T47D (cell line): ENCODE measurements at regions not wholly inside any gene's neighbourhood (a gene's known extent, or its start where the extent isn't known, plus 50 kb on each side); places are given as distances from the start of the nearest gene placed in this dataset.

Experiments used
- DNase-seq, 2 experiments: peaks; one replicate each; pipeline versions ENCODE4 v3.0.0 to v3.0.0-alpha.2; 2011 to 2012; ENCODE audit warnings: low read depth in 1 of 2, low spot score in 1 of 2
- JUND ChIP-seq: IDR thresholded peaks from 2 replicates; pipeline ENCODE4 v1.6.1; 2012; ENCODE audit warnings: low read depth
- in situ Hi-C: cut with HindIII; loops from 2 replicates; pipeline ENCODE4 v1.10.0; 2016; ENCODE audit warnings: low sequenced_read_pairs, low pct_unique_long_range_greater_than_20kb

DNA sequence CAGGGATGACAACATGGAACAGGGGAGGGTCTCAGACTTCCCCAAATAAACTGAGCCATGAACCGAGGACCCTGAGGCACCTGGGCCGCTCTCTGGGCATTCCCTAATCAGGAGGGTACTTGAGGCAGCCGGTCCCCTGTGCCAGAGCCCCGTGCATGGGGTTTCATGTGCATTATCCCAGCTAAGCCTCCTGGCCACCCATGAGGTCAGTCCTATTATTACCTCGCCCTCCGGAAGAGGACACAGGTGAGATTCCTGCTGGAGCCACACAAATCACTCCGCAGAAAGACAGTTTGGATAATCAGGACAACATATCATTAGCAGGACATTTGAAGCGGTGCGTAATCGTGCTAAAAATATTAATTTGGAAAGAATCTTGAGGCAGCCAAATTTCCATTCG is 274.0 kb downstream of the PARN start:
- no peak for TF ChIP-seq JUND
- DNase-seq, result no peak
- in situ Hi-C loops, result no loop called here

DNA sequence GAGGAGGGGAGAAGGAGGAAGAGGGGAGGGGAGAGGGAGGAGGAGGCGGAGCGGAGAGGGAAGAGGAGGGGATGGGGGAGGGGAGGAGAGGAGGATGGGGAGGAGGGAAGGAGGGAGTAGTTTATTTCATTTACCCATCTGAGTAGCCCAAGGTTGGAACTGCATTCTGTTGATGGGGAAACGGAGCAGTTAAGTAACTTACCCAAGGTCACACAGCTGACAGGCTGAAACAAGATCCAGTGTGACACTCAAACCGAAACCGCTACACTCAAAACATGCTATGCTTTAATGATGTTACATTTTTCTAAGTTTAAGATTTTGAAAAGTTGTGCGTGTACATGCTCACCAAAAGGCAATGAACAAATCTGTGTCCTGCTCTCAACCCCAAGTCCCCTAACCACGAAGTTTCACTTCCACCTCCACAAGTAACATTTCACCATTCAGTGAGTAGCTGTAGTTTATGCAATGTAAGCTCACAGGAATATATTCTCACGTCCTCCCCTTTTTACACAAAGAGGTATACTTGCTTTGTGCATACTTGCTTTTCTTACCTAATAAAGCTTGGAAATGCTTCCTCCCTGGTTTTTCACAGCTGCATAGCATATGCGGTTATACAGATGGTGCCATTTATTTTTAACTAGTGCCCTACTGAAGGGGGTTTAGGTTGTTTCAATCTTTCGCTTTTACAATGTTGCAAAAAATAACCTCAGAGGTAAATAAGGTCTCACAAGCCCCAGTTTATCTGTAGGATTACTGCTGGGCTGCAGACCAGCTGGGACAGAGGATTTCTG is 275.3 kb downstream of the PARN start:
- peak in 1 of 2 experiments; percentile 70 for DNase-seq
- TF ChIP-seq JUND, result no peak
- in situ Hi-C loops, result no loop called here

DNA sequence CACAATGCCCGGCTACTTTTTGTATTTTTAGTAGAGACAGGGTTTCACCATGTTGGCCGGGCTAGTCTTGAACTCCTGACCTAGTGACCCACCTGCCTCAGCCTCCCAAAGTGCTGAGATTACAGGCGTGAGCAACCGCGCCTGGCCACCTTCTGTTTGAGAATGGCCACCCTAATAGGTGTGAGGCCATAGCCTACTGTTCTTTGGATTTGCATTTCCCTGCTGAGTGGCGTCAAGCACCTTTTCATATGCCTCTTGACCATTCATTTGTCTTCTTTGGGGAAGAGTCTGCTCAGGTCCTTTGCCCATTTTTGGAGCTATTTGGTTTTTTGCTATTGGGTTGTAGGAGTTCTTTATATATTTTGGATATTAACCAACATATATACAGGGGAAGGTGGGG is 276.7 kb downstream of the PARN start:
- in situ Hi-C loops, result no loop called here
- TF ChIP-seq JUND, result no peak

DNA sequence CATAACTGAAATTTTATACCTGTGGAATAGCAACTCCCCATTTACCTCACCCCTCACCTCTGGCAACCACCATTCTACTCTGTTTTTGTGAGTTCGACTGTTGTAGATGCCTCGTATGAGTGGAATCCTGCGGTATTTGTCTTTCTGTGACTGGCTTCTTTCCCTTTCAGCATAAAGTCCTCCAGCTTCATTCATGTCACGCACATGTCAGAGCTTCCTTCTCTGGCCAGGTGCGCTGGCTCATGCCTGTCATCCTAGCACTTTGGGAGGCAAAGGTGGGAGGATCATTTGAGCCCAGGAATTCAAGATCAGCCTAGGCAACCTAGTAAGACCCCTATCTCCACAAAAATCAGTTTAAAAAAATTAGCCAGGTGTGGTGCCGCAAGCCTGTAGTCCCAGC is 278.4 kb downstream of the PARN start:
- TF ChIP-seq JUND, result no peak
- in situ Hi-C loops, result no loop called here
- DNase-seq, result no peak

More for the DNA sequence above, 276.7 kb downstream of the PARN start:
- no peak for DNase-seq

DNA sequence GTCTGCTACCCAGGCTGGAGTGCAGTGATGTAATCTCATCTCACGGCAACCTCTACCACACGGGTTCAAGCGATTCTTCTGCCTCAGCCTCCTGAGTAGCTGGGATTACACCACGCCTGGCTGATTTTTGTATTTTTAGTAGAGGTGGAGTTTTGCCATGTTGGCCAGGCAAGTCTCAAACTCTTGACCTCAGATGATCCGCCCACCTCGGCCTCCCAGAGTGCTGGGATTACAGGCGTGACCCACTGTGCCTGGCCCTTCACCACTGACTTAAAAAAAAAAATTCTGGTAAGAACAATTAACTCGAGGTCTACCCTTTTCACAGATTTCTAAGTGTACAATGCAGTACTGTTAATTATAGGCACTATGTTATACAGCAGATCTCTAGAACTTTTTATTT is 279.4 kb downstream of the PARN start:
- no peak for TF ChIP-seq JUND
- in situ Hi-C loops, result no loop called here
- no peak for DNase-seq

DNA sequence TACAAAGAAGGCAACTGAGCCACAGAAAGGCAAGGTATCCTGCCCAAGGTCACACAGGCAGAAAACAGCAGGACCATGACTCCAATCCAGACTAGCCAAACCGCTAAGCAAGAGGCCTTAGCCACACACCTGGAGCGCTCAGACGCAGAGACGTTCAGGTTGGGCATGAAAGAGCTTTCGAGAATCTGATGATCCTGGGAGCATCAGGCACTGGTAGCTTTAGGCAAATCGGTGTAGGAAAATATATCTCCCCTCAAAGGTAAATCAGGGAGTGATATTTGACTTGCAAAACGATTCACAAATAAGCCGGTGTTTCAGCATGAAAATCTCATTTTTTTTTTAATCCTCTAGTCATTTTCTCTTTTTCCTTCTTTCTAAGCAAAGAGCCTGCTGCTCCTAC is 279.0 kb downstream of the MRTFB start:
- no peak for DNase-seq
- TF ChIP-seq JUND, result no peak
- in situ Hi-C loops, result no loop called here

DNA sequence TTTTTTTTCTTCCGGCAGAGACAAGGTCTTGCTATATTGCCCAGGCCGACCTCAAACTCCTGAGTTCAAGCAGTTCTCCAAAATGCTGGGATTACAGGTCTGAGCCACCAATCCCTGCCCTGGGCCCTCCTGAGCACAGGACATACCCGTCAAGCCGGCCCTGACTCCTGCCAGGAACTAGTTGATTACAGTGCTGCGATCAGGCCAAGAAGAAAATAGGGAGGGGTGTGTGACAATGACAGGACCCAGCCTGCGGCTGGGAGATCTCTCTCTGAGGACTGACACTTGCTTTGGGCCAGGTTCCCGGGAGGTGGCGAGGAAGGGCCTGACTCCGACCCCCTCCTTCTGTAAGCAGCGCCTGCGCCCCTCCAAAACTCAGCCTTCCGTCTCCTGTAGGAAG is 276.6 kb downstream of the MRTFB start:
- TF ChIP-seq JUND, result no peak
- no peak for DNase-seq
- in situ Hi-C loops, result no loop called here

DNA sequence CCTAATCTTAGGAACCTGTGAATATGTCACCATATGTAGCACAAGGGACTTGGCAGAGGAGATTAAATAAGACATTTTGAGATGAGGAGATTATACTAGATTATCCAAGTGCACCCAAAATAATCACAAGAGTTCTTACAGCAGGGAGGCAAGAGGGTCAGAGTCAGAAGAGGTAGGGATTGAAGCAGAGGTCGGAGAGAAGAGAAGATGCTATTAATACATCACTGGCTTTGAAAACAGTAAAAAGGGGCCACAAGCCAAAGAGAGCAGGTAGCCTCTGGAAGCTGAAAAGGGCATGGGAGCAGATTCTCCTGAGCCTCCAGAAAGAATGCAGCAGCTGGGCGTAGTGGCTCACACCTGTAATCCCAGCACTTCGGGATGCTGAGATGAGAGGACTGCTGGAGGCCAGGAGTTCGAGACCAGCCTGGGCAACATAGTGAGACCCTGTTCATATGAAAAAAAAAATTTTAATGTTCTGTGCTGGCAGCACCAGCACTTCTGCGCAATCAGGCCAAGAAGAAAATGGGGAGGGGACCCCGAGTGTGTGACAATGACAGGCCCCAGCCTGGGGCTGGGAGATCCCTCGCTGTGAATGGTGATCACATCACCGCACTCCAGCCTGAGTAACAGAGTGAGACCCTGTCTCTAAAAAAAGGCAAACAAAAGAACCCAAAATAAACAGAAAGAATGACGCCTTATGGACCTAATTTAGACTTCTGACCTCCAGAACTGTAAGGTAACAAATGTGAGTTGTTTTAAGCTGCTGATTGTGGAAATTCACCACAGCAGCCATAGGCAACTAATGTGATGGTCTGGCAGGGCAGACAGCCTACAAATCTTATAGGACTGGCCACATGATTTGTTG is 275.4 kb downstream of the MRTFB start:
- in situ Hi-C loops, result no loop called here
- no peak for TF ChIP-seq JUND
- no peak for DNase-seq

DNA sequence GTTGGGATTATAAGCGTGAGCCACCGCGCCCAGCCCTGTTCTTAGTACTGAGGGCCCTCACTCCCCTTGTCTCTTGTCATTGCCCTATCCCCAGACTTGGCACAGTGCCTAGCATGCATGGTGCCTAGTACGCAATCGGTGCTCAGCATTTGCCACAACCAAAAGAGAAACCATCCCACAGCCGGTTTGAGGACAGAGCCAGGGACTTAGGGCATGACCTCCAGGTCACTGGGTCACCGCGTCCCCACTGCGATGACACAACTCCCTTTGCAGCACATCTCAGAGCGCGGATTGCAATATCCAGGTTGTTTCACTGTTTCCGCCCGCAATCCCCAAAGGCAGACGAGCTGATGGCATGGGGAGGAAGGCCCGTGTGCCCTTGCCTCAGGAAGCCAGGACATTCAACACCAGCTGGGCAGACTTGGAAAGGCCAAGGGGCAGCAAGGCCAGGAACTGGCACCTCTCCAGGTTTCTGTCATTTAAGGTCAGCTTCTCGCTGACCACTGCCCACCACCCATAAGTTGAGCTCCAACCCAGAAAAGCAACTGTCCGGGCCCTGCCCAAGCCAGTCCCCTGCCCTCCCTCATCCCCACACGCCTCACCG is 274.5 kb downstream of the MRTFB start:
- in situ Hi-C loops, result no loop called here

DNA sequence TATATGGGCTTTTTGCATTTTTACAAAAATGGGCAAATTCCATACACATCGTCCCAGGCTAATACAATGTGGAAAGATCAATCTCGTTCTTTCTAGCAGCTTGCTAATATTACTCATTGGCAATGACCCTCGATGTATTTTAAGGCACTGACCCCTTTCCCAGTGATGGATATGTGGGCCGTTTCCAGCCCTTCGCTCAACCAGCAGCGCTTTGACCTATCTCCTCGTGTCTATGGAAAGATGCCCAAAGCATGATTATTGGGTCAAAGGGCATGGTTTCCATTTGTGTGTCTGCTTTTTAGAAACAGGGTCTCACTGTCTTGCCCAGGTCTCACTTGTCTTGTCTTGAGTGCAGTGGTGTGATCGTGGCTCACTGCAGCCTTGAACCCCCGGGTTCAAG is 273.8 kb downstream of the MRTFB start:
- no peak for TF ChIP-seq JUND
- DNase-seq, result no peak
- in situ Hi-C loops, result no loop called here

More for the DNA sequence above, 274.5 kb downstream of the MRTFB start:
- DNase-seq, result no peak
- no peak for TF ChIP-seq JUND

DNA sequence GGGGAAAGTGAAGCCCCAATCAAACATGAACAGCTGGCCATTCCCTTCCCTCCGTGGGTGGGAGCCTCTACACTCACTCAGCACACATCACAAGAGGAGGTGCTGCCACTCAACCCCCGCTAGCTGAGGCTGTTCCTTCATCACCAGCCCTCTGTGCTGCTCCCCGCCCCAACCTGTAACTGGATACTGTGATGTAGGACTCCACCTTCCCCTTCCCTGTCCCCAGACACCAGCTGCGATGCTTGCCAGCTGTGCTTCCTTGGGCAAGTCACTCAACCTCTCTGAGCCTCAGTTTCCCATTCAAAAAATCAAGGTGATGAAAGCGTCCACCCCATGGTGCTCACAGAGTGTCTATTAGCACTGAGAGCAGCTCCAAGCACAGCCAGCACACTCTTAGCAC is 273.2 kb downstream of the MRTFB start:
- no peak for TF ChIP-seq JUND
- in situ Hi-C loops, result no loop called here
- no peak for DNase-seq

DNA sequence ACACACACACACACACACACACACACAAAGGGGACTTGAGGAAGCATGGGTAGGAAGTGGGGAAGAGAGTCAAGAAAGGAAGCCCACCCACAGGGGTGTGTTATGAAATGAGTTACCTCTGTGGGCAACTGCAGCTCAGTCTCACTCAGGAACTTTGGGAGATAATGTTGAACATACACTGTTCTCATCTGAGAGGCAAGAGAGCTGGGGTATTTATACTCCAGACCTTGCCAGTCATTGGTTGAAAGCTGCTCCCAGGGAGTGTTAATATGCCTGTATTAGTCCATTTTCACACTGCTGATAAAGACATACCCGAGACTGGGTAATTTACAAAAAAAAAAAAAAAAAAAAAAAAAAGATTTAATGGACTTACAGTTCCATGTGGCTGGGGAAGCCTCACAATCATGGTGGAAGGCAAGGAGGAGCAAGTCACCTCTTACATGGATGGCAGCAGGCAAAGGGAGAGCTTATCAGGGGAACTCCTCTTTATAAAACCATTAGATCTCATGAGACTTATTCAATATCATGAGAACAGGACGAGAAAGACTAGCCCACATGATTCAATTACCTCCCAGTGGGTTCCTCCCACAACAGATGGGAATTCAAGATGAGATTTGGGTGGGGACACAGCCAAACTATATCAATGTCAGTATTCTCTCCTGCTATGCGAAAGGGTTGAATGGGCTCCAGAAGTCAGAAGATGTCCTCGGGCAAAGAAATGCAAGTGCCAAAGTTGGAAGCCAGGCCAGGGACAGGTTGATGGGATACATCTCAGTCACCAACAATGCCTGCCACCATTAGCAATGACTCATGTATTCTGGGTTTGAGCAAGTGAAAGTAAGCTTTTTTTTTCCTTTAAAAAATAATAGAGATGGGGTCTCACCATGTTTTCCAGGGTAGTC is 270.5 kb downstream of the MRTFB start:
- in situ Hi-C loops, result no loop called here
- TF ChIP-seq JUND, result no peak
- no peak for DNase-seq

DNA sequence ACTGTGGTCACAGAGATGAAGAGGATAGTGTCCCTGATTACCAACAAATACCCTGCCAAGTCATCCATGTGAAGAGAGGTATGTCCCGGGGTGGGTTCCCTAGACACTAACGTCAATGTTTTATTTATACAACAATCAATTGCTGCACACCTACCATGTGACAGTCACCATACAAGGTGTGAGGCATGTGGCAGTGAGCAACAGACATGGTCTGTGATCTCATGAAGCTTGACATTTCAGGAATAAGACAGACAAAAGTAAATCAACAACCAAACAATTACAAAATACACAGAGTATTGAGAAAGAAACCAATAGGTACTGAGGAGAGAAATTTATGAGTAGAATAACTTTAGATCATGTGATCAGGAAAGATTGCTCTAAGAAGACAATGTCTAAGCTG is 268.6 kb downstream of the MRTFB start:
- TF ChIP-seq JUND, result no peak
- no peak for DNase-seq
- in situ Hi-C loops, result no loop called here
